ENCODE measurements at regions not wholly inside any gene's neighbourhood (a gene's known extent, or its start where the extent isn't known, plus 50 kb on each side); places are given as distances from the start of the nearest gene placed in this dataset.
"Not testable (repeated sequence)": the region's sequence is repeated elsewhere in the genome, so short reads cannot be mapped to it uniquely, and the experiment has no call there.

GRCh38 chr14:48378541-48378940 lies 703.1 kb upstream of the MDGA2 start:
- Histone ChIP-seq H3K4me1 (replicated peaks in 1 of 2) (peaks cover 6 to 14% of the 10 kb centered on the region in 2 donors), H3K4me3 (no peak overlapping the region), H3K27ac (no peak overlapping the region)
- peak in 4 of 8 experiments; percentile 44 to 83 (median 48) for ATAC-seq (replicated peaks in 6 of 8)
- WGBS, 10 experiments = 30 to 100% (median 70%) methylated on average over 1 of the region's 1 CpG; no CpG with 5 or more reads in 2 of the 10 experiments
- in situ Hi-C loops (cut with MboI; ENCODE audit: low pct_unique_long_range_greater_than_20kb in 2 of 9, low sequenced_read_pairs in 9 of 9, unreplicated experiment in 9 of 9) = no loop called here

DNA sequence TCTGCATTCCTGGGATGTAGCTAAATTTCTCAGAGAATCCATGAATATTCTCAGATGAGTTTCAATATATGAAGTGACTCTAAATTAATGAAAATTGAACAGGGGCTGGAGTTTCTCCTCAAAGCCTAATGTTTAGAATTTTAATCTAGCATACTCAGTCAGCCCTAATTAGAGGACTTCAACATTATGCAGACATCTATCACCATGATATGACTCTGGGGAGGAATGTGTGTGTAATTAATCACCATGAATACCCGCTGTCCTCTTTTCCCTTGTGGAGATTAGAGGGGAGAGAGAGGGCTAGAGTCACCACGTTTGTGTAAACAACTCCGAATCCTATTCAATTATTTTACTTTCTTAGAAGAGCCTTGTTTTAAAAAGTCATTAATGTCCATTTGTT lies 698.6 kb upstream of the MDGA2 start:
- peak in 5 of 8 experiments; percentile 79 to 92 (median 88) for ATAC-seq (replicated peaks in 6 of 8)
- H3K4me3 ChIP-seq = no peak overlapping the region
- H3K27ac ChIP-seq = no peak overlapping the region
- H3K4me1 ChIP-seq (replicated peaks in 1 of 2) = peaks cover 6 to 14% of the 10 kb centered on the region in 2 donors
- WGBS, 10 experiments = 0 to 42% (median 6%) methylated on average over 1 to 3 of the region's 3 CpGs; no CpG with 5 or more reads in 1 of the 10 experiments
- in situ Hi-C loops (cut with MboI; ENCODE audit: low pct_unique_long_range_greater_than_20kb in 2 of 9, low sequenced_read_pairs in 9 of 9, unreplicated experiment in 9 of 9) = no loop called here

DNA sequence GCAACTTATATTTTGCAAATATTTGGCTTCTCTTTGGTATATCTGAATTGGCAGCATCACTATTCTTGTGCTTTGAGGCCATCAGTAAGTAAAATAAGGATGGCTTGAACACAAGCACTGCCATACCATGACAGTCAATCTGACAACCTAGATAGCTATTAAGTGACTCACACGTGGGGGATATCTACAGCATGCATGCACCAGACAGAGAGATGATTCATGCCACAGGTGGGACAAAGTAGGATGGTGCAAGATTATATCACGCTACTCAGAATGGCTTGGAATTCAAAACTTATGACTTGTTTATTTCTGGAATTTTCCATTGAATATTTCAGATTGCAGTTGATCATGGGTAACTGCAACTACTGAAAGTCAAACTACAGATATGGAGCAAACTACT lies 675.6 kb upstream of the MDGA2 start:
- Histone ChIP-seq H3K27ac (no peak overlapping the region), H3K4me3 (no peak overlapping the region), H3K4me1 (replicated peaks in 1 of 2) (no peaks in the 10 kb centered on the region)
- no peak for ATAC-seq (replicated peaks in 6 of 8)
- 0 to 100% (median 67%) methylated on average over 1 to 2 of the region's 2 CpGs; no CpG with 5 or more reads in 3 of the 10 experiments for WGBS, 10 experiments
- in situ Hi-C loops (cut with MboI; ENCODE audit: low pct_unique_long_range_greater_than_20kb in 2 of 9, low sequenced_read_pairs in 9 of 9, unreplicated experiment in 9 of 9) = no loop called here

- Histone ChIP-seq H3K27ac (no peak overlapping the region), H3K4me1 (replicated peaks in 1 of 2) (no peaks in the 10 kb centered on the region), H3K4me3 (no peak overlapping the region)
- ATAC-seq (replicated peaks in 6 of 8) = no peak
- 0 to 100% (median 92%) methylated on average over 1 to 2 of the region's 2 CpGs; no CpG with 5 or more reads in 3 of the 10 experiments for WGBS, 10 experiments
- in situ Hi-C loops (cut with MboI; ENCODE audit: low pct_unique_long_range_greater_than_20kb in 2 of 9, low sequenced_read_pairs in 9 of 9, unreplicated experiment in 9 of 9) = no loop called here
These were observed 674.3 kb upstream of the MDGA2 start for GRCh38 chr14:48349689-48350088.

DNA sequence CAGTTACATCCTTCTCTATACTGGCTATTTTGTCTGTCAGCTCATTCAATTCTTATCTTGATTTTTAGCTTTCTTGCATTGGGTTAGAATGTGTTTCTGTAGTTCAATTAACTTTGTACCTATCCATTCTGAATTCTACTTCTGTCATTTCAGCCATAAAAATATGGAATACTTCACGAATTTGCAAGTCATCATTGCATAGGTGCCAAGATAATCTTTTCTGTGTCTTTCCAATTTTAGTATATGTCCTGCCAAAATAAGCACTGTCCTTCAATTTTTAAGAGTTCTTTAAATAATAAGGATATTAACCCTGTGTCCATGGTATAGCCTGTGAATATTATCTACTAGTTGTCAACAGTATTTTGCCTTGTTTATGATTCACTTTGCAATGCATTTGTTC lies 665.7 kb upstream of the MDGA2 start:
- no peak for ATAC-seq (replicated peaks in 6 of 8)
- no peak overlapping the region for H3K27ac ChIP-seq
- in situ Hi-C loops (cut with MboI; ENCODE audit: low pct_unique_long_range_greater_than_20kb in 2 of 9, low sequenced_read_pairs in 9 of 9, unreplicated experiment in 9 of 9) = no loop called here
- H3K4me3 ChIP-seq = no peak overlapping the region
- 0 to 100% (median 44%) methylated on average over 1 of the region's 1 CpG; no CpG with 5 or more reads in 1 of the 10 experiments for WGBS, 10 experiments
- no peaks in the 10 kb centered on the region for H3K4me1 ChIP-seq (replicated peaks in 1 of 2)

DNA sequence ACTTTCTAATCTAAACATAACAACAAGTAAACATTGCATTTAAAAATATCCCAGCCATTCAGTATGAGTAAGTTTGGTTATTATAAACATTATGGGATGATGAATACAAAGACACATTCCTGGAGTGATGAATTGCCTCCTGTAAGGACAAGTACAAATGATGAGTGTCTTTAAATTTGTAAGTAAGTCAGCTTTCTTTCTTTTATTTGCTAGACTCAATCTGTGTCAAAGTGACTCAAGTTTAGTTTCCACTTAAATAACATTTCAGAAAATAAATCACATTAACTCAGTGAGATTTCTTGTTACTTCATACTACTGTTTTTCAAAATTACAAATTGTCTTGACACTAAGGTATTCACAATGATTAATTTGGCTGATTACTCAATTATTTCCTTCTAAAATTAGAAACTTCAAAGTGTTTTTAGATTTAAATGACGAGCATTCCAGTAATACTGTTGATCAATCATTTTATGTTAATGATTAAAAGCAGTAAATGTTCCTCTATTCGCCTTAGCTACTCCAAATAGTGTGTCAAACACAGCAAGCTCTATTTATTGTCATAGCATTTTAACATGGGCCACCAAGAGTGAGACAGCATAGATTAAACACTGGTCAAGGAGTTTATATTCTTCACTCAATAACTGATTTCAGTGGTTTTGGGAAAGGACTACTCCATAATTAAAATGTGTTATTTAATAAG lies 658.0 kb upstream of the MDGA2 start:
- Histone ChIP-seq H3K27ac (no peak overlapping the region), H3K4me3 (no peak overlapping the region), H3K4me1 (replicated peaks in 1 of 2) (no peaks in the 10 kb centered on the region)
- peak in 4 of 8 experiments; percentile 45 to 83 (median 73) for ATAC-seq (replicated peaks in 6 of 8)
- 0 to 45% (median 6%) methylated on average over 1 to 2 of the region's 2 CpGs; no CpG with 5 or more reads in 1 of the 10 experiments for WGBS, 10 experiments
- in situ Hi-C loops (cut with MboI; ENCODE audit: low pct_unique_long_range_greater_than_20kb in 2 of 9, low sequenced_read_pairs in 9 of 9, unreplicated experiment in 9 of 9) = no loop called here

- in situ Hi-C loops (cut with MboI; ENCODE audit: low pct_unique_long_range_greater_than_20kb in 2 of 9, low sequenced_read_pairs in 9 of 9, unreplicated experiment in 9 of 9) = no loop called here
- Histone ChIP-seq H3K4me3 (no peak overlapping the region), H3K27ac (no peak overlapping the region), H3K4me1 (replicated peaks in 1 of 2) (no peaks in the 10 kb centered on the region)
- 0 to 100% (median 81%) methylated on average over 1 of the region's 1 CpG; no CpG with 5 or more reads in 4 of the 10 experiments for WGBS, 10 experiments
- no peak for ATAC-seq (replicated peaks in 6 of 8)
These were observed 656.0 kb upstream of the MDGA2 start for GRCh38 chr14:48331421-48331820.

- Histone ChIP-seq H3K4me1 (replicated peaks in 1 of 2) (no peaks in the 10 kb centered on the region), H3K27ac (no peak overlapping the region), H3K4me3 (no peak overlapping the region)
- in situ Hi-C loops (cut with MboI; ENCODE audit: low pct_unique_long_range_greater_than_20kb in 2 of 9, low sequenced_read_pairs in 9 of 9, unreplicated experiment in 9 of 9) = no loop called here
- ATAC-seq (replicated peaks in 6 of 8) = peak in 4 of 8 experiments; percentile 17 to 47 (median 23)
- WGBS, 10 experiments = 13 to 88% (median 63%) methylated on average over 1 of the region's 1 CpG; no CpG with 5 or more reads in 2 of the 10 experiments
These were observed 650.1 kb upstream of the MDGA2 start for GRCh38 chr14:48325486-48325885.

GRCh38 chr14:48323665-48324064 lies 648.3 kb upstream of the MDGA2 start:
- Histone ChIP-seq H3K4me3 (no peak overlapping the region), H3K4me1 (replicated peaks in 1 of 2) (no peaks in the 10 kb centered on the region), H3K27ac (no peak overlapping the region)
- peak in 1 of 8 experiments; percentile 47 for ATAC-seq (replicated peaks in 6 of 8)
- in situ Hi-C loops (cut with MboI; ENCODE audit: low pct_unique_long_range_greater_than_20kb in 2 of 9, low sequenced_read_pairs in 9 of 9, unreplicated experiment in 9 of 9) = no loop called here
- WGBS, 10 experiments = 0 to 100% (median 74%) methylated on average over 1 to 6 of the region's 6 CpGs

DNA sequence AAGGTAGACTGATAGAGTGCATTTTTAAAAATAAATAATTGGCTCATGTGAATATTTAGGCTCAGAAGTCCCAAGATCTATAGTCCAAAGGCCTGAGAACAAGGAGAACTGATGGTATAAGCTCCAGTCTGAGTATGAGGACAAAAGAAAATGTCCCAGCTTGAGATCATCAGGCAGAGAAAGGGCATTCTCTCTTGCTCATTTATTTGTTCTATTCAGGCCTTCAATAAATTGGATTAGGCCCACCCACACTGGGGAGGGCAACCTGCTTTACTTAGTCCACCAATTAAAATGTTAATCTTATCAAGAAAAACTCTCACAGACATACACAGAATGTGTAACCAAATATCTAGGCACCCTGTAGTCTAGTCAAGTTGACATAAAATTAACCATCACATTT lies 644.4 kb upstream of the MDGA2 start:
- no peak for ATAC-seq (replicated peaks in 6 of 8)
- in situ Hi-C loops (cut with MboI; ENCODE audit: low pct_unique_long_range_greater_than_20kb in 2 of 9, low sequenced_read_pairs in 9 of 9, unreplicated experiment in 9 of 9) = no loop called here
- no peaks in the 10 kb centered on the region for H3K4me1 ChIP-seq (replicated peaks in 1 of 2)
- no peak overlapping the region for H3K4me3 ChIP-seq
- H3K27ac ChIP-seq = no peak overlapping the region

GRCh38 chr14:48304729-48305128 lies 629.3 kb upstream of the MDGA2 start:
- no peak overlapping the region for H3K27ac ChIP-seq
- H3K4me3 ChIP-seq = no peak overlapping the region
- 10 to 100% (median 81%) methylated on average over 1 to 3 of the region's 3 CpGs for WGBS, 10 experiments
- no peak for ATAC-seq (replicated peaks in 6 of 8)
- in situ Hi-C loops (cut with MboI; ENCODE audit: low pct_unique_long_range_greater_than_20kb in 2 of 9, low sequenced_read_pairs in 9 of 9, unreplicated experiment in 9 of 9) = no loop called here
- H3K4me1 ChIP-seq (replicated peaks in 1 of 2) = no peaks in the 10 kb centered on the region

DNA sequence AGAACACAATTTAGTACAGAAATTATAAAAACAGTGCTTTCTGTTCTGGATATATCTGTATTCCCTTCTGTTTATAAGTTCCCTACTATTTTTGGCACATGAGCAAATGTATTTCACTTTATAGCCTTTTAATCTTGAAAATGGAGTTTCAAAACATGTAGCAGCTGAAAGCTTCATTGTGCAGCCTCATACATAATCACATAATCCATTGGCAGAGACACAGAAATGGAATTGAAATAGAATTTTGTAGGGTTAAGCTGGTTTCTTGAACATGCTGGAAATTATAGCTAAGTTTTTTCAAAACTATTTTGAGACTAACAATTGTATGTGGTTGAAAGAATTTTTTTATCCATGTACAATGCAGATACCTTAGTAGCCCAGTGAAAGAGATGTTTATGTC lies 614.3 kb upstream of the MDGA2 start:
- no peak overlapping the region for H3K27ac ChIP-seq
- H3K4me1 ChIP-seq (replicated peaks in 1 of 2) = no peaks in the 10 kb centered on the region
- in situ Hi-C loops (cut with MboI; ENCODE audit: low pct_unique_long_range_greater_than_20kb in 2 of 9, low sequenced_read_pairs in 9 of 9, unreplicated experiment in 9 of 9) = no loop called here
- H3K4me3 ChIP-seq = no peak overlapping the region
- no peak for ATAC-seq (replicated peaks in 6 of 8)

- H3K4me3 ChIP-seq; H3K4me1 ChIP-seq (replicated peaks in 1 of 2); H3K27ac ChIP-seq; ATAC-seq (replicated peaks in 6 of 8); in situ Hi-C loops (cut with MboI; ENCODE audit: low pct_unique_long_range_greater_than_20kb in 2 of 9, low sequenced_read_pairs in 9 of 9, unreplicated experiment in 9 of 9): not testable (repeated sequence)
- WGBS, 10 experiments = 83% methylated on average over 1 of the region's 11 CpGs; no CpG with 5 or more reads in 9 of the 10 experiments
These were observed 609.8 kb upstream of the MDGA2 start for GRCh38 chr14:48285217-48285616.

GRCh38 chr14:48275301-48275700 lies 599.9 kb upstream of the MDGA2 start:
- in situ Hi-C loops (cut with MboI; ENCODE audit: low pct_unique_long_range_greater_than_20kb in 2 of 9, low sequenced_read_pairs in 9 of 9, unreplicated experiment in 9 of 9) = no loop called here
- H3K27ac ChIP-seq = no peak overlapping the region
- peak in 2 of 8 experiments; percentile 50 to 64 for ATAC-seq (replicated peaks in 6 of 8)
- H3K4me1 ChIP-seq (replicated peaks in 1 of 2) = no peaks in the 10 kb centered on the region
- H3K4me3 ChIP-seq = no peak overlapping the region

Measured in motor neuron (in vitro differentiated cells).